HepG2 (cell line): ENCODE measurements at regions not wholly inside any gene's neighbourhood (a gene's known extent, or its start where the extent isn't known, plus 50 kb on each side); places are given as distances from the start of the nearest gene placed in this dataset.

Experiments used
- SYNCRIP ChIP-seq: fragments of 200-400 bp; formaldehyde crosslinking; IDR thresholded peaks from 2 replicates; pipeline ENCODE4 v1.6.1; 2018; ENCODE audit warnings: mild to moderate bottlenecking, low read depth, low read length; ENCODE audit not compliant: insufficient read depth
- TF ChIP-seq, protein P1 (sequence below): sonication (generic); formaldehyde crosslinking; IDR thresholded peaks from 2 replicates; pipeline ENCODE4 v1.9.0; 2021; ENCODE audit warnings: mild to moderate bottlenecking, missing genetic modification reagents
- TF ChIP-seq, protein P2 (sequence below): sonication (generic); formaldehyde crosslinking; IDR thresholded peaks from 2 replicates; pipeline ENCODE4 v1.4.0; 2020; ENCODE audit warnings: mild to moderate bottlenecking, missing genetic modification reagents

DNA sequence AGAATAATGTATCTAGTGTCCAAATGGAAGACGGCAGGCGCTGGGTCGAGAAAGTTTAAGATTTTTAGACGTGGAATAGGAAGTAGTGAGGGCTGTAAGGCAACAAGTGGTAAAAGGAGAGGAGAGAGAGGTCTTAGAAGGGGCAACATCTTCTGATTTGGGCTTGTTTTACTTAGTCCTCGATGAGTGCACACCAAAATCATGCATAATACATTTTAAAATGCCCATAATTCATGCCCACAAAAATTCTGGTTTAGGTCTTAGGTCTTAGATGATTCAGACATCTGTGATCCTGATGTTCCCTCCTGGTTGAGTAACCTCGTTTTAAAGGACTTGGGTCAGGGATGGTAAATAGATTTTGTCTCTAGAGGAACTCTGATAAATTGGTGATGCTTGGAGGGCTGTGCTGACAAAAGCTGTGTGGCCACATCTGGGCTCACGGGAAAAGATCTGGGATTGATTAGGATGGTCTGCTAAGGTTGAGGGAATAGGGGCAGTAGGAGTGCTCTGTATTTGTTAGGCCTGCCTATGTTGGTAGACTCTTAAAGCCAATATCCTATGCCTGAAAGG is 476.3 kb downstream of the CCDC171 start (continued):
- TF ChIP-seq, protein P1, sequence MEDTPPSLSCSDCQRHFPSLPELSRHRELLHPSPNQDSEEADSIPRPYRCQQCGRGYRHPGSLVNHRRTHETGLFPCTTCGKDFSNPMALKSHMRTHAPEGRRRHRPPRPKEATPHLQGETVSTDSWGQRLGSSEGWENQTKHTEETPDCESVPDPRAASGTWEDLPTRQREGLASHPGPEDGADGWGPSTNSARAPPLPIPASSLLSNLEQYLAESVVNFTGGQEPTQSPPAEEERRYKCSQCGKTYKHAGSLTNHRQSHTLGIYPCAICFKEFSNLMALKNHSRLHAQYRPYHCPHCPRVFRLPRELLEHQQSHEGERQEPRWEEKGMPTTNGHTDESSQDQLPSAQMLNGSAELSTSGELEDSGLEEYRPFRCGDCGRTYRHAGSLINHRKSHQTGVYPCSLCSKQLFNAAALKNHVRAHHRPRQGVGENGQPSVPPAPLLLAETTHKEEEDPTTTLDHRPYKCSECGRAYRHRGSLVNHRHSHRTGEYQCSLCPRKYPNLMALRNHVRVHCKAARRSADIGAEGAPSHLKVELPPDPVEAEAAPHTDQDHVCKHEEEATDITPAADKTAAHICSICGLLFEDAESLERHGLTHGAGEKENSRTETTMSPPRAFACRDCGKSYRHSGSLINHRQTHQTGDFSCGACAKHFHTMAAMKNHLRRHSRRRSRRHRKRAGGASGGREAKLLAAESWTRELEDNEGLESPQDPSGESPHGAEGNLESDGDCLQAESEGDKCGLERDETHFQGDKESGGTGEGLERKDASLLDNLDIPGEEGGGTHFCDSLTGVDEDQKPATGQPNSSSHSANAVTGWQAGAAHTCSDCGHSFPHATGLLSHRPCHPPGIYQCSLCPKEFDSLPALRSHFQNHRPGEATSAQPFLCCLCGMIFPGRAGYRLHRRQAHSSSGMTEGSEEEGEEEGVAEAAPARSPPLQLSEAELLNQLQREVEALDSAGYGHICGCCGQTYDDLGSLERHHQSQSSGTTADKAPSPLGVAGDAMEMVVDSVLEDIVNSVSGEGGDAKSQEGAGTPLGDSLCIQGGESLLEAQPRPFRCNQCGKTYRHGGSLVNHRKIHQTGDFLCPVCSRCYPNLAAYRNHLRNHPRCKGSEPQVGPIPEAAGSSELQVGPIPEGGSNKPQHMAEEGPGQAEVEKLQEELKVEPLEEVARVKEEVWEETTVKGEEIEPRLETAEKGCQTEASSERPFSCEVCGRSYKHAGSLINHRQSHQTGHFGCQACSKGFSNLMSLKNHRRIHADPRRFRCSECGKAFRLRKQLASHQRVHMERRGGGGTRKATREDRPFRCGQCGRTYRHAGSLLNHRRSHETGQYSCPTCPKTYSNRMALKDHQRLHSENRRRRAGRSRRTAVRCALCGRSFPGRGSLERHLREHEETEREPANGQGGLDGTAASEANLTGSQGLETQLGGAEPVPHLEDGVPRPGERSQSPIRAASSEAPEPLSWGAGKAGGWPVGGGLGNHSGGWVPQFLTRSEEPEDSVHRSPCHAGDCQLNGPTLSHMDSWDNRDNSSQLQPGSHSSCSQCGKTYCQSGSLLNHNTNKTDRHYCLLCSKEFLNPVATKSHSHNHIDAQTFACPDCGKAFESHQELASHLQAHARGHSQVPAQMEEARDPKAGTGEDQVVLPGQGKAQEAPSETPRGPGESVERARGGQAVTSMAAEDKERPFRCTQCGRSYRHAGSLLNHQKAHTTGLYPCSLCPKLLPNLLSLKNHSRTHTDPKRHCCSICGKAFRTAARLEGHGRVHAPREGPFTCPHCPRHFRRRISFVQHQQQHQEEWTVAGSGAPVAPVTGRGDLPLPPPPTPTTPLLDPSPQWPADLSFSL (CRISPR knock-in tag): no peak
- TF ChIP-seq, protein P2, sequence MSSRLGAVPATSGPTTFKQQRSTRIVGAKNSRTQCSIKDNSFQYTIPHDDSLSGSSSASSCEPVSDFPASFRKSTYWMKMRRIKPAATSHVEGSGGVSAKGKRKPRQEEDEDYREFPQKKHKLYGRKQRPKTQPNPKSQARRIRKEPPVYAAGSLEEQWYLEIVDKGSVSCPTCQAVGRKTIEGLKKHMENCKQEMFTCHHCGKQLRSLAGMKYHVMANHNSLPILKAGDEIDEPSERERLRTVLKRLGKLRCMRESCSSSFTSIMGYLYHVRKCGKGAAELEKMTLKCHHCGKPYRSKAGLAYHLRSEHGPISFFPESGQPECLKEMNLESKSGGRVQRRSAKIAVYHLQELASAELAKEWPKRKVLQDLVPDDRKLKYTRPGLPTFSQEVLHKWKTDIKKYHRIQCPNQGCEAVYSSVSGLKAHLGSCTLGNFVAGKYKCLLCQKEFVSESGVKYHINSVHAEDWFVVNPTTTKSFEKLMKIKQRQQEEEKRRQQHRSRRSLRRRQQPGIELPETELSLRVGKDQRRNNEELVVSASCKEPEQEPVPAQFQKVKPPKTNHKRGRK: no peak
- TF ChIP-seq SYNCRIP: no peak
- TF ChIP-seq, all 625 proteins: peak for 0
